Neural progenitor cell (in vitro differentiated cells): ENCODE measurements at regions not wholly inside any gene's neighbourhood (a gene's known extent, or its start where the extent isn't known, plus 50 kb on each side); places are given as distances from the start of the nearest gene placed in this dataset.

Experiments
- DNase-seq: peaks from one replicate; pipeline ENCODE4 v3.0.0-alpha.2; 2016; ENCODE audit warnings: low spot score
- H2AFZ ChIP-seq: fragments of 200-600 bp; sonication (generic); replicated peaks from 2 replicates; pipeline ENCODE4 v1.6.1; 2016; ENCODE audit warnings: antibody characterized with exemption
- H3F3A ChIP-seq: fragments of 200-600 bp; sonication (generic); 2 replicates; pipeline ENCODE4 v1.6.1; 2016; ENCODE audit warnings: antibody characterized with exemption, low read depth
- H3K27ac ChIP-seq: fragments of 200-600 bp; sonication (generic); 2 replicates; pipeline ENCODE4 v1.5.1; 2016; ENCODE audit warnings: mild to moderate bottlenecking
- H3K27me3 ChIP-seq: fragments of 200-600 bp; sonication (generic); 2 replicates; pipeline ENCODE4 v1.6.1; 2016; ENCODE audit warnings: mild to moderate bottlenecking, moderate library complexity
- H3K36me3 ChIP-seq: fragments of 200-600 bp; sonication (generic); 2 replicates; pipeline ENCODE4 v1.5.1; 2016
- H3K4me1 ChIP-seq: fragments of 200-600 bp; sonication (generic); 2 replicates; pipeline ENCODE4 v1.6.1; 2016; ENCODE audit warnings: mixed run types
- H3K4me2 ChIP-seq: fragments of 200-600 bp; sonication (generic); 2 replicates; pipeline ENCODE4 v1.6.1; 2016
- H3K4me3 ChIP-seq: fragments of 200-600 bp; sonication (generic); 2 replicates; pipeline ENCODE4 v1.5.1; 2016
- H3K79me2 ChIP-seq: fragments of 200-600 bp; sonication (generic); 2 replicates; pipeline ENCODE4 v1.6.1; 2016; ENCODE audit warnings: low read depth
- H3K9ac ChIP-seq: fragments of 200-600 bp; sonication (generic); 2 replicates; pipeline ENCODE4 v1.6.1; 2016
- H3K9me3 ChIP-seq: fragments of 200-600 bp; sonication (generic); 2 replicates; pipeline ENCODE4 v1.5.1; 2016; ENCODE audit warnings: low read depth
- H4K20me1 ChIP-seq: fragments of 200-600 bp; sonication (generic); 2 replicates; pipeline ENCODE4 v1.6.1; 2016; ENCODE audit warnings: low read depth
- H3K27ac Mint-ChIP-seq: 3 replicates; pipeline ENCODE4 v1.8.0; 2021; ENCODE audit warnings: mixed read lengths
- H3K27me3 Mint-ChIP-seq: 2 replicates; pipeline ENCODE4 v1.8.0; 2022; ENCODE audit warnings: low read depth, mild to moderate bottlenecking, inconsistent platforms, moderate library complexity, mixed read lengths; ENCODE audit not compliant: insufficient read depth
- H3K36me3 Mint-ChIP-seq: 3 replicates; pipeline ENCODE4 v1.8.0; 2021; ENCODE audit warnings: mixed read lengths
- H3K4me1 Mint-ChIP-seq: 3 replicates; pipeline ENCODE4 v1.8.0; 2021; ENCODE audit warnings: mixed read lengths
- H3K4me3 Mint-ChIP-seq: 3 replicates; pipeline ENCODE4 v1.8.0; 2021; ENCODE audit warnings: mild to moderate bottlenecking, moderate library complexity, mixed read lengths
- H3K9me3 Mint-ChIP-seq: 3 replicates; pipeline ENCODE4 v1.8.0; 2020; ENCODE audit warnings: mixed read lengths
- CTCF ChIP-seq: fragments of 200-600 bp; sonication (generic); IDR thresholded peaks from 2 replicates; pipeline ENCODE4 v1.5.1; 2017; ENCODE audit warnings: antibody characterized with exemption, mild to moderate bottlenecking
- EZH2 ChIP-seq: fragments of 200-600 bp; sonication (generic); IDR thresholded peaks from 2 replicates; pipeline ENCODE4 v1.6.1; 2017; ENCODE audit warnings: antibody characterized with exemption, mild to moderate bottlenecking, moderate library complexity
- EZH2phosphoT487 ChIP-seq: fragments of 200-600 bp; sonication (generic); IDR thresholded peaks from 2 replicates; pipeline ENCODE4 v1.6.1; 2017; ENCODE audit warnings: antibody characterized with exemption

- no peaks in the 10 kb centered on the region for H4K20me1 ChIP-seq
- Mint-ChIP-seq H3K27ac (no peak overlapping the region), H3K4me3 (no peak overlapping the region), H3K27me3 (peaks cover 11% of the 10 kb centered on the region), H3K4me1 (peaks cover 14% of the 10 kb centered on the region), H3K9me3 (no peaks in the 10 kb centered on the region), H3K36me3 (no peaks in the 10 kb centered on the region)
- H3K27me3 ChIP-seq = no peaks in the 10 kb centered on the region
- H3K27ac ChIP-seq = no peak overlapping the region
- no peak overlapping the region for H3K4me3 ChIP-seq
- DNase-seq = no peak
- peak overlapping the region; percentile 54 for H2AFZ ChIP-seq
- H3F3A ChIP-seq = no peaks in the 10 kb centered on the region
- TF ChIP-seq EZH2 (no peak), CTCF (no peak), EZH2phosphoT487 (no peak)
- no peaks in the 10 kb centered on the region for H3K79me2 ChIP-seq
- H3K36me3 ChIP-seq = no peaks in the 10 kb centered on the region
- H3K9ac ChIP-seq = no peak overlapping the region
- H3K4me2 ChIP-seq = no peak overlapping the region
- H3K9me3 ChIP-seq = no peaks in the 10 kb centered on the region
- H3K4me1 ChIP-seq = peaks cover 11% of the 10 kb centered on the region
These were observed 140.2 kb upstream of the NDUFV2 start for GRCh38 chr18:8962192-8962779.

- no peak for TF ChIP-seq CTCF
- TF ChIP-seq EZH2phosphoT487 = no peak
- TF ChIP-seq EZH2 = no peak
- DNase-seq = no peak
- Histone ChIP-seq H3K9me3 (no peaks in the 10 kb centered on the region), H3K4me2 (no peak overlapping the region), H2AFZ (peak overlapping the region; percentile 54), H3K27ac (no peak overlapping the region), H3F3A (no peaks in the 10 kb centered on the region), H3K79me2 (no peaks in the 10 kb centered on the region), H3K36me3 (no peaks in the 10 kb centered on the region), H3K4me3 (no peak overlapping the region), H3K27me3 (no peaks in the 10 kb centered on the region), H3K9ac (no peak overlapping the region), H4K20me1 (no peaks in the 10 kb centered on the region), H3K4me1 (peaks cover 11% of the 10 kb centered on the region)
- Mint-ChIP-seq H3K9me3 (no peaks in the 10 kb centered on the region), H3K36me3 (no peaks in the 10 kb centered on the region), H3K27me3 (peaks cover 11% of the 10 kb centered on the region), H3K4me3 (no peak overlapping the region), H3K4me1 (peaks cover 14% of the 10 kb centered on the region), H3K27ac (peak overlapping the region; percentile 54)
These were observed 139.5 kb upstream of the NDUFV2 start for GRCh38 chr18:8962855-8963635.

GRCh38 chr18:8963876-8964275 lies 138.6 kb upstream of the NDUFV2 start:
- no peak overlapping the region for H3K4me3 ChIP-seq
- peaks cover 11% of the 10 kb centered on the region for H3K4me1 ChIP-seq
- no peaks in the 10 kb centered on the region for H3K36me3 ChIP-seq
- no peak for TF ChIP-seq CTCF
- TF ChIP-seq EZH2phosphoT487 = no peak
- TF ChIP-seq EZH2 = no peak
- H2AFZ ChIP-seq = no peak overlapping the region
- H3K4me2 ChIP-seq = no peak overlapping the region
- Mint-ChIP-seq H3K27ac (no peak overlapping the region), H3K36me3 (no peaks in the 10 kb centered on the region), H3K4me1 (peaks cover 14% of the 10 kb centered on the region), H3K27me3 (peaks cover 11% of the 10 kb centered on the region), H3K4me3 (no peak overlapping the region), H3K9me3 (no peaks in the 10 kb centered on the region)
- no peak for DNase-seq
- H3K9me3 ChIP-seq = no peaks in the 10 kb centered on the region
- no peaks in the 10 kb centered on the region for H3F3A ChIP-seq
- no peaks in the 10 kb centered on the region for H4K20me1 ChIP-seq
- no peak overlapping the region for H3K9ac ChIP-seq
- H3K27ac ChIP-seq = no peak overlapping the region
- H3K27me3 ChIP-seq = no peaks in the 10 kb centered on the region
- no peaks in the 10 kb centered on the region for H3K79me2 ChIP-seq
